ENCODE measurements at regions not wholly inside any gene's neighbourhood (a gene's known extent, or its start where the extent isn't known, plus 50 kb on each side); places are given as distances from the start of the nearest gene placed in this dataset.

DNA sequence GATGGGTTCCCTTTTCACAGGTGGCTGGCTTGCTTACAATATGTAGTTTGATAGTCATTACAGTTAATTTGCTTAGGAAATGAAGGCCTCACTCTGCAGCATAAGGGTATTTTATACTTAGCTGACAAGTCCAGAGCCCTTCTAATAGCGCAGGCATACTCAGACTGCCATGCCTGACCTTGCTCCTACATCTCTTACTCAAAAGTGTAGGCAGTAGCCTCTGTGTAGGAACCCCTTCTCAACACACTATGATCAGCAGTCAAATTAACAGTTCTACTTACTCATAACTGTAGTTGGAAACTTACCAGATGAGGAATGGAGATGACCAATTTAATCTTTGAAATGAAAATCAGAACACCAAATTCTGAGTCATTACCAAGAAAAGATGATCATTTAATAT is 373.5 kb downstream of the TBC1D32 start:
- DNase-seq (ENCODE audit: low spot score), result no peak
- TF ChIP-seq, protein P1, sequence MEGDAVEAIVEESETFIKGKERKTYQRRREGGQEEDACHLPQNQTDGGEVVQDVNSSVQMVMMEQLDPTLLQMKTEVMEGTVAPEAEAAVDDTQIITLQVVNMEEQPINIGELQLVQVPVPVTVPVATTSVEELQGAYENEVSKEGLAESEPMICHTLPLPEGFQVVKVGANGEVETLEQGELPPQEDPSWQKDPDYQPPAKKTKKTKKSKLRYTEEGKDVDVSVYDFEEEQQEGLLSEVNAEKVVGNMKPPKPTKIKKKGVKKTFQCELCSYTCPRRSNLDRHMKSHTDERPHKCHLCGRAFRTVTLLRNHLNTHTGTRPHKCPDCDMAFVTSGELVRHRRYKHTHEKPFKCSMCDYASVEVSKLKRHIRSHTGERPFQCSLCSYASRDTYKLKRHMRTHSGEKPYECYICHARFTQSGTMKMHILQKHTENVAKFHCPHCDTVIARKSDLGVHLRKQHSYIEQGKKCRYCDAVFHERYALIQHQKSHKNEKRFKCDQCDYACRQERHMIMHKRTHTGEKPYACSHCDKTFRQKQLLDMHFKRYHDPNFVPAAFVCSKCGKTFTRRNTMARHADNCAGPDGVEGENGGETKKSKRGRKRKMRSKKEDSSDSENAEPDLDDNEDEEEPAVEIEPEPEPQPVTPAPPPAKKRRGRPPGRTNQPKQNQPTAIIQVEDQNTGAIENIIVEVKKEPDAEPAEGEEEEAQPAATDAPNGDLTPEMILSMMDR (IDR thresholded peaks at IDR 0.05; ENCODE audit: extremely low read depth, insufficient read depth, missing control alignments), result no peak
- in situ Hi-C loops (cut with MboI; ENCODE audit: low pct_unique_long_range_greater_than_20kb, low sequenced_read_pairs, unreplicated experiment), result no loop called here

DNA sequence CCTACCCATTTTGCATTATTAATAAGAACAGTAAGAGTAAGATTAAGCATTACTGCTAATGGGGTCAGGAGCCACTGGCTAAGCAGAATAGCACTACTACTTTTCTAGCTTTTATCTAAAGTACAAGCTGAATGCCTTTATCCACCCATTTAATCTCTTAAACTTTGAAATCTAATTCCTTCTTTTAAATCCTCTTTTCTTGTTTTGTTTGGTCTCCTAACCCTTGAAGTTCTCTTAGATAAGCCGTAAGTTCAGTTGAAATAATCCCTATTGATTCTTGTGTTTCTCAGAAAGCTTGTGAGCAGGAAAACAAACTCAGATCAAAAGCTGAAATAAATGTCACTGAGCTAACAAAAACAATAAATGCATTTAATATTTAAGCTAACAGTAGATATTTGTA is 380.2 kb downstream of the TBC1D32 start:
- DNase-seq (ENCODE audit: low spot score), result no peak
- TF ChIP-seq, protein P1 (IDR thresholded peaks at IDR 0.05; ENCODE audit: extremely low read depth, insufficient read depth, missing control alignments), result no peak
- in situ Hi-C loops (cut with MboI; ENCODE audit: low pct_unique_long_range_greater_than_20kb, low sequenced_read_pairs, unreplicated experiment), result no loop called here

DNA sequence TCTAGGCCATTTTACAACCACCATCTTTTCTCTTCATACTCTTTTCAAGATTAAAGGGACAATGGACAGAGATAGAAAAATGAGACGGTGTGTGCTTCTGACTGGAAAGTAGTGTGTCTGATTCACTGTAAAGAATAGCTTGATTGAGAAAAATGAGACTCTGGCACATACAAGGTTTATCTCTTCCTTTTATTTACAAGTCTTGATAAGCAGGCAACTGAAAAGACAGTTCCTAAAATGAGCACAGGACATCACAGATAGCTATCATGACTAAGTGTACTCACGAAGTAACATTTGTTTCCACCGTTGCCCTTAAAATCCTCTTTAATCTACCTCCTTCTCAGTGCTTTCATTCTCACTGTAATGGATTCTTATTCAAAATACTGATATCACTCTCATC is 383.0 kb downstream of the TBC1D32 start:
- in situ Hi-C loops (cut with MboI; ENCODE audit: low pct_unique_long_range_greater_than_20kb, low sequenced_read_pairs, unreplicated experiment), result no loop called here
- TF ChIP-seq, protein P1 (IDR thresholded peaks at IDR 0.05; ENCODE audit: extremely low read depth, insufficient read depth, missing control alignments), result no peak
- no peak for DNase-seq (ENCODE audit: low spot score)

GRCh38 chr6:120947111-120947510 is 387.2 kb downstream of the TBC1D32 start:
- TF ChIP-seq, protein P1 (IDR thresholded peaks at IDR 0.05; ENCODE audit: extremely low read depth, insufficient read depth, missing control alignments), result no peak
- in situ Hi-C loops (cut with MboI; ENCODE audit: low pct_unique_long_range_greater_than_20kb, low sequenced_read_pairs, unreplicated experiment), result no loop called here
- DNase-seq (ENCODE audit: low spot score), result no peak

DNA sequence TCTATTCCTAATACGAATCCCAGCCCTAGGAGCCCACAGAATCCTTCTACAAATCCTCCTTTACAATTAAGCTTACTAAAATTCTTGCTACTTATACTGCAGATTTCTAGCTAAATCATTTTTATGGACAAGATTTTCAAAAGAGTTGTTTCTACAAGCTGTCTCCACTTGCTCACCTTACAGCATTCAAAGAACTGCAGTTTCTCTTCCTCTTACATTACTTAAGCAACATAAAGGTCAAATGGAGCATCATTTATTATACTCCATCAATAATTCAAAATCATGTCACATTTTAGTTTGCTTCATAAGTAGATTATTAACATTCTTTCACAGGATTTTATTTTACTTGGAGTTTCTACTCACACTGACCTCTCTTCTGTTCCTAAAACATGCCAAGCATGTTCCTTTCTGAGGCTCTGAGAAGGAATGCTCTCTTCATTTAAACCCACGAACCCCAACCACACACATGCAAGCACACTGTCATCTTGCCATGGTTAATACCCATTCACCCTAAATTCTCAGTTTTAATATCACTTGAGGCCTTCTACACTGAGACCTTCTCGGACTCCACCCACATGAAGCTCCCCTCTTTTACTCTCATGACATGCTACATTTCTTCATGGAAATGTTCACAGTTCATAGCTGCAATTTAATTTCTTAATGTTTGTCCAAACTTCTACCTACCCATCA is 388.2 kb downstream of the TBC1D32 start:
- in situ Hi-C loops (cut with MboI; ENCODE audit: low pct_unique_long_range_greater_than_20kb, low sequenced_read_pairs, unreplicated experiment), result no loop called here
- DNase-seq (ENCODE audit: low spot score), result no peak
- TF ChIP-seq, protein P1 (IDR thresholded peaks at IDR 0.05; ENCODE audit: extremely low read depth, insufficient read depth, missing control alignments), result no peak

DNA sequence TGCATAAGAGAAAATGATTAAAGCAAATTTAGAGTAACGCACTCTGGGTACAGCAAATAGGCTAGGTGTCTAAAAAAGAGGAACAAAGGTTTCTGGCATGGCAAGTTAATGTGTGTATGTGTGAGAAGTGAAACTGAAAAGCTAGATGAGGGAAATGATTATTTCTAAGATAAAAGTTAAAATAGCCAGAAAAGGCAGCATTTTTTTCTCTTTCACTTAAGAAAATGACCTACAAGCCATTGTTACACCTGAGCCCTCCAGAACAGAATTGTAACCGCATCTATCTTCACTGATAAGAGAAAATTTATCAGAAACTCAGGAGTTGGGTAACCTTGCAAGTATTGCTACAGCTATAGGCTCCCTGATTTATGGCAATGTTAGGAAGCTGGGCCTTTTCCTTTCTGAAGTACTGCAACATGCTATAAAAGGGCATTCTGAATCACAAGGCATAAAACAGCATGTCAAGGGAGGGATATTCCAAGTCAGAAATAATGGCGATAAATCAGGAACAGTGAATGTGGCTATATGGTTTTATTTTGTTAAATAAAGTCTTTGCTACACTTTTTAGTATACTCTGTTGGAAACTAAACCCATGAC is 395.3 kb downstream of the TBC1D32 start:
- in situ Hi-C loops (cut with MboI; ENCODE audit: low pct_unique_long_range_greater_than_20kb, low sequenced_read_pairs, unreplicated experiment), result no loop called here
- TF ChIP-seq, protein P1 (IDR thresholded peaks at IDR 0.05; ENCODE audit: extremely low read depth, insufficient read depth, missing control alignments), result no peak
- DNase-seq (ENCODE audit: low spot score), result peak; percentile 52

All from GM13977 (cell line).